ENCODE measurements at regions not wholly inside any gene's neighbourhood (a gene's known extent, or its start where the extent isn't known, plus 50 kb on each side); places are given as distances from the start of the nearest gene placed in this dataset.

DNA sequence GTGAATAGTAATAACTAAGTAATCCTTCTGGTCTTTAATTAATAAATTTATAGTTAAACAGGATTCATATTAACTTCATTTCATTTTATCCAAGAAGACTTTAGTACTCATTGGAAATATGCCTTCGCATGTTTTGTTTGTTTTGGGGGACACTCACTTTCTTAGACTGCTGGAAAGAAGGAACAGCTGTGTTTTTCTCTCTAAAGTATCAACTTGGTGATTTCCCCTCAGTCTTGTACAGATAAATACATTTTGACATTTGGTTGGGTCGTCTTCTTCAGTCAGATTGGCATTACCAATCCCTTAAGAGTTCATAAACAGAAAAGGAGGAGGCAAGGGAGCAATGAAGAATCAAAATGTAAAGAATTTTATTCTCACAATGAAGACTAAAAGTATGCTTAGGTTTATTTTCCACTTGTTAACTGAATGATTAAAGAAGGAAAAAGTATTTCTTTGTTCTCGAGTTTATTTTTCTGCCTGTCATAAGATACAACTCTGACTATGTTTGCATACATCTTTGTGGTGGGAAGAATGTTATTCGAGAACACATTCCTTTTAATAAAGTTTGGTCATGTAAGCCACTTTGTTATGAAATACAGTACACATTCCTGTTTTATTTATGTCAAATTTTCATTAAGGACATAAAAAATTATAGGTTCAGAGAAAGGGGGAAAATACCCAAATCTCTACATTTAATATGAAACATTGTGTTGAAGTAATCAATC, 140.2 kb downstream of the GMNC start:
- intact Hi-C loops (cut with DNase I; ENCODE audit: low total_unique reads): no loop called here
- DNase-seq: no peak

GRCh38 chr3:190721330-190721729, 141.2 kb downstream of the GMNC start:
- WGBS, 2 donors (ENCODE audit: low coverage in 1 of 2): 81% methylated on average over 5 of the region's 5 CpGs; no CpG with 5 or more reads in 1 of the 2 donors
- intact Hi-C loops (cut with DNase I; ENCODE audit: low total_unique reads): no loop called here
- H3K9me3 ChIP-seq: no peaks in the 10 kb centered on the region
- H3K36me3 ChIP-seq: no peaks in the 10 kb centered on the region
- TF ChIP-seq POLR2AphosphoS5 (IDR thresholded peaks at IDR 0.05): no peak
- TF ChIP-seq EP300 (IDR thresholded peaks at IDR 0.05; ENCODE audit: low read depth): no peak
- no peak for TF ChIP-seq POLR2A (IDR thresholded peaks at IDR 0.05)
- TF ChIP-seq, protein P1, sequence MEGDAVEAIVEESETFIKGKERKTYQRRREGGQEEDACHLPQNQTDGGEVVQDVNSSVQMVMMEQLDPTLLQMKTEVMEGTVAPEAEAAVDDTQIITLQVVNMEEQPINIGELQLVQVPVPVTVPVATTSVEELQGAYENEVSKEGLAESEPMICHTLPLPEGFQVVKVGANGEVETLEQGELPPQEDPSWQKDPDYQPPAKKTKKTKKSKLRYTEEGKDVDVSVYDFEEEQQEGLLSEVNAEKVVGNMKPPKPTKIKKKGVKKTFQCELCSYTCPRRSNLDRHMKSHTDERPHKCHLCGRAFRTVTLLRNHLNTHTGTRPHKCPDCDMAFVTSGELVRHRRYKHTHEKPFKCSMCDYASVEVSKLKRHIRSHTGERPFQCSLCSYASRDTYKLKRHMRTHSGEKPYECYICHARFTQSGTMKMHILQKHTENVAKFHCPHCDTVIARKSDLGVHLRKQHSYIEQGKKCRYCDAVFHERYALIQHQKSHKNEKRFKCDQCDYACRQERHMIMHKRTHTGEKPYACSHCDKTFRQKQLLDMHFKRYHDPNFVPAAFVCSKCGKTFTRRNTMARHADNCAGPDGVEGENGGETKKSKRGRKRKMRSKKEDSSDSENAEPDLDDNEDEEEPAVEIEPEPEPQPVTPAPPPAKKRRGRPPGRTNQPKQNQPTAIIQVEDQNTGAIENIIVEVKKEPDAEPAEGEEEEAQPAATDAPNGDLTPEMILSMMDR (IDR thresholded peaks at IDR 0.05): no peak
- no peak overlapping the region for H3K27ac ChIP-seq
- DNase-seq: no peak
- H3K4me1 ChIP-seq: no peaks in the 10 kb centered on the region
- H3K27me3 ChIP-seq: no peaks in the 10 kb centered on the region
- in situ Hi-C loops (cut with MboI; ENCODE audit: low pct_ligation_motif_present in 1 of 4, low pct_unique_long_range_greater_than_20kb in 1 of 4, low sequenced_read_pairs in 3 of 4): no loop called here
- no peak overlapping the region for H3K4me3 ChIP-seq

More for the DNA sequence above, 140.2 kb downstream of the GMNC start:
- TF ChIP-seq POLR2AphosphoS5 (IDR thresholded peaks at IDR 0.05) (no peak), EP300 (IDR thresholded peaks at IDR 0.05; ENCODE audit: low read depth) (no peak), POLR2A (IDR thresholded peaks at IDR 0.05) (no peak)
- TF ChIP-seq, protein P1 (IDR thresholded peaks at IDR 0.05): no peak
- H3K36me3 ChIP-seq: no peaks in the 10 kb centered on the region
- H3K9me3 ChIP-seq: no peaks in the 10 kb centered on the region
- no peak overlapping the region for H3K27ac ChIP-seq
- H3K4me1 ChIP-seq: no peaks in the 10 kb centered on the region
- in situ Hi-C loops (cut with MboI; ENCODE audit: low pct_ligation_motif_present in 1 of 4, low pct_unique_long_range_greater_than_20kb in 1 of 4, low sequenced_read_pairs in 3 of 4): no loop called here
- no peaks in the 10 kb centered on the region for H3K27me3 ChIP-seq
- H3K4me3 ChIP-seq: no peak overlapping the region
- WGBS, 2 donors (ENCODE audit: low coverage in 1 of 2): 78 to 81% methylated on average over 4 of the region's 4 CpGs

- no peak for DNase-seq
Measured at GRCh38 chr3:190718671-190719070, 143.8 kb downstream of the GMNC start.

GRCh38 chr3:190718097-190718496, 144.4 kb downstream of the GMNC start:
- intact Hi-C loops (cut with DNase I; ENCODE audit: low total_unique reads) (loop anchor here (5.0 kb wide), 1 partner anchor 1341 kb away; no protein-coding TSS in a partner anchor), in situ Hi-C loops (cut with MboI; ENCODE audit: low pct_ligation_motif_present in 1 of 4, low pct_unique_long_range_greater_than_20kb in 1 of 4, low sequenced_read_pairs in 3 of 4) (no loop called here)
- TF ChIP-seq POLR2AphosphoS5 (IDR thresholded peaks at IDR 0.05) (no peak), POLR2A (IDR thresholded peaks at IDR 0.05) (no peak), EP300 (IDR thresholded peaks at IDR 0.05; ENCODE audit: low read depth) (no peak)
- TF ChIP-seq, protein P1 (IDR thresholded peaks at IDR 0.05): no peak
- no peaks in the 10 kb centered on the region for H3K4me1 ChIP-seq
- H3K9me3 ChIP-seq: no peaks in the 10 kb centered on the region
- H3K4me3 ChIP-seq: no peak overlapping the region
- no peaks in the 10 kb centered on the region for H3K27me3 ChIP-seq
- H3K27ac ChIP-seq: no peak overlapping the region
- 61% methylated on average over 5 of the region's 5 CpGs; no CpG with 5 or more reads in 1 of the 2 donors for WGBS, 2 donors (ENCODE audit: low coverage in 1 of 2)
- no peaks in the 10 kb centered on the region for H3K36me3 ChIP-seq
- no peak for DNase-seq

More at GRCh38 chr3:190718671-190719070, 143.8 kb downstream of the GMNC start:
- TF ChIP-seq, protein P1 (IDR thresholded peaks at IDR 0.05): no peak
- TF ChIP-seq EP300 (IDR thresholded peaks at IDR 0.05; ENCODE audit: low read depth) (no peak), POLR2AphosphoS5 (IDR thresholded peaks at IDR 0.05) (no peak)
- intact Hi-C loops (cut with DNase I; ENCODE audit: low total_unique reads): loop anchor here (5.0 kb wide), 1 partner anchor 1341 kb away; no protein-coding TSS in a partner anchor
- 42 to 49% methylated on average over 4 of the region's 4 CpGs for WGBS, 2 donors (ENCODE audit: low coverage in 1 of 2)
- H3K27ac ChIP-seq: no peak overlapping the region
- no peaks in the 10 kb centered on the region for H3K9me3 ChIP-seq
- no peaks in the 10 kb centered on the region for H3K36me3 ChIP-seq
- no peaks in the 10 kb centered on the region for H3K27me3 ChIP-seq
- no peaks in the 10 kb centered on the region for H3K4me1 ChIP-seq
- no peak overlapping the region for H3K4me3 ChIP-seq
- in situ Hi-C loops (cut with MboI; ENCODE audit: low pct_ligation_motif_present in 1 of 4, low pct_unique_long_range_greater_than_20kb in 1 of 4, low sequenced_read_pairs in 3 of 4): no loop called here

Data from transverse colon (tissue), 4 donors.